ENCODE measurements at regions not wholly inside any gene's neighbourhood (a gene's known extent, or its start where the extent isn't known, plus 50 kb on each side); places are given as distances from the start of the nearest gene placed in this dataset.
"Not testable (repeated sequence)": the region's sequence is repeated elsewhere in the genome, so short reads cannot be mapped to it uniquely, and the experiment has no call there.

- DNase-seq (ENCODE audit: low spot score), result no peak
These were observed 736.8 kb upstream of the CA10 start for GRCh38 chr17:52895272-52895671.

DNA sequence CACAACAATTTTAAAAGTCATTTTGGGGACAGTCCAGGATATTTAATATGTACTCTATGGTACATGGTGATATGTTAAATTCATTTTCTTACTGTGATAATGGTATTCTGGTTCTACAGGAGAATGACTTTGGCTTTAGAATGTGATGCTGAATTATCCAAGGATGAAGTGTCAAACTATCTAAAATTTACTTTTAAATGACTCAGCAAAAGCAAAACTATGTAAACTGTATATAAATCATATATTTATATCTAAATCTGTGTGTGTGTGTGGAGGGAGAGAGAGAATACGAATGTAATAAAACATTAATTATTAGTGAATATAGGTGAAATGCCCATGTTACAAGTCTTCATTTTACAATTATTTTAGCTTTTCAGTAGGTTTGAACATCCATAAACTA lies 733.8 kb upstream of the CA10 start:
- DNase-seq (ENCODE audit: low spot score), result no peak

DNA sequence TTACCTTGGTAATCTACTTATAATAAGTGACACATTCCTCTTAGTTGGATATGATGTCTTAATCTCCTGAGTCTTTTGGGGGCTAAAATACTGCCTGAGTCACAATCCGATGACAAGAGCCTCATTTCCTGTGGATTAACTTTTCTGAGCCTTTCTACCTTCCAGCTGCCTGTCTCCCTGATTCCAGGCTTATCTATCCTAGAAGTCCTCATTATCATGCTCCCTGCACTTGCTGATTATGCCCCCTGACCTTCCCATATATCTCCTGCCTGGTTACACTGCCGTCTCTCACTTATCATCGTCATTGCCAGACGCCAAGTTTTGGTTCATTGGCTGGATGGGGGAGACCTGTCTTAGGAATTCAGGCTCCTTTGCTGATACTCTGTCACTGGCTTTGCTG lies 727.4 kb upstream of the CA10 start:
- no peak for DNase-seq (ENCODE audit: low spot score)

- DNase-seq (ENCODE audit: low spot score), result not testable (repeated sequence)
These were observed 725.5 kb upstream of the CA10 start for GRCh38 chr17:52883907-52884491.

GRCh38 chr17:52846767-52847166 lies 688.3 kb upstream of the CA10 start:
- not testable (repeated sequence) for DNase-seq (ENCODE audit: low spot score)

DNA sequence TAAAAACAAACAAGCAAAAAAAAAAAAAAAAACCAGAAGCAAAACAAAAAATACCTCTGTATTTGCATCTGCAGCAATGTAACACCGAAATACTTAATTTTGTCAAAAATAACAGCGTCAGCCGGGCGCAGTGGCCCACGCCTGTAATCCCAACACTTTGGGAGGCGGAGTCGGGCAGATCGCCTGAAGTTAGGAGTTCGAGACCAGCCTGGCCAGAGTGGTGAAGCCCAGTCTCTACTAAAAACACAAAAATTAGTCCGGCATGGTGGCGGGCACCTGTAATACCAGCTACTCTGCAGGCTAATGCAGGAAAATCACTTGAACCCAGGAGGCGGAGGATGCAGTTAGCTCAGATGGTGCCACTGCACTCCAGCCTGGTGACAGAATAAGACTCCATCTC lies 683.5 kb upstream of the CA10 start:
- DNase-seq (ENCODE audit: low spot score), result no peak

DNA sequence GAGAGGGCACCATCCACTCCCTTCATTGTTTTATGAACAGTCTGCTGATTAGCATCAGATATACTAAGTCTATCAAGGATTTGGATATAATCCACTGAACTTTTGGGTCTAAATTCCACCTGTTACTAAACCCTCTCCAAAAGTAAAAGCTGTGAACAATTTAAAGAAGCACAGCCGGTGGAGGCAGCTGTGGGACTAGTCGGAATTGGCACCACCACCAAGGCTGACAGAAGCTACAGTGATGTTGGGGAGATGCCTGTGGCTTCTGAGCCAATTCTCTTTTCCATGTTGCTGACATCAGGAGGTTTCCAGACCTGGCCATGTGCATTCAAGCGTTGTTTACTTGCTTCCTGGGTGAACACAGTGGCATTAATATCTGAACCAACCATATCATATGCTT lies 679.0 kb upstream of the CA10 start:
- DNase-seq (ENCODE audit: low spot score), result no peak

GRCh38 chr17:52831536-52831935 lies 673.0 kb upstream of the CA10 start:
- no peak for DNase-seq (ENCODE audit: low spot score)

- no peak for DNase-seq (ENCODE audit: low spot score)
These were observed 670.1 kb upstream of the CA10 start for GRCh38 chr17:52828621-52829020.

DNA sequence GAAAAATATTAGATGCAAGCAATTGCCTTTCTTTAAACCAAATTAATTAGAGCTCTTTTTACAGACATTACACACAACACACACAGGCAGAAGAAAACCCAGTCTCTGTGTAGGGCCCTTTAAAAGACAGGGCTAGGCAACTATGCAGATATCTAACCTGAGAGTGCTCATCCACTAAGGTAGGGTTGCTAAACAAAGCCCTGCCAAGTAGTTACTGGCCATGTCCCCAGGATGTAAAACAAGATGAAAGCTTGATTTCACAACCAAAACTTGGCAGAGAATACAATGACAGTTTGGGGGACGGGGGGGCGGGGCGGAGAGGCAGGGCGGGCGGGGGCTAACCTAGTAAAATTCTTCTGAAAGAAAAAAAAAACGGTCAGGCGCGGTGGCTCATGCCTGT lies 669.0 kb upstream of the CA10 start:
- no peak for DNase-seq (ENCODE audit: low spot score)

GRCh38 chr17:52824542-52824941 lies 666.0 kb upstream of the CA10 start:
- no peak for DNase-seq (ENCODE audit: low spot score)

GRCh38 chr17:52823155-52823554 lies 664.6 kb upstream of the CA10 start:
- DNase-seq (ENCODE audit: low spot score), result no peak

DNA sequence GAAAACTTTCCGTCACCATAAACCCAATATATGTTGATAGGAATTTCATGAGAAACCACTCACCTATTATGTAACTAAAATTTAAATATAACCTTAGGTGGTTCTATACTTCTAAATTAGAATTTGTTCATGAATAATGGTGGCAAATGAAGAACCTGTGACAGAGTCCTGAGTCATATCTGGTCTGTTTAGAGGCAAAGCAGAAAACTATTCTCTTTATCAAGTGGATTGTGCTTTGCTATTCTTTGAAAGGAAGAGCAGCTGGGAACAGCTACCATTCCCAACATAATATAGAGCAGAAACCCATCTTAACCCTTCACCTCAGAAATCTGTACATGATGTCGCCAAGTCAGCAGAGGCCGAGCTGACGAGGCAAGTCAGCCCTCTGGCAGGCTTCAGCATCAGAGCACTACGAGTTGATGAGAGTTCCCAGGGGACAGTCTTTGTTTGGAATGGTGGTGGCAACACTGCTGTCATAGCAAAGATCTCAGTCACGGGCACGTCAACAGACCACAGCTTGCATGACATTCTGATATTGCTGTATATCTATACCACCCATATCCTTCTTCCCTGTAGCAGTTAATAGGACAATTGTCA lies 631.9 kb upstream of the CA10 start:
- DNase-seq (ENCODE audit: low spot score), result no peak

GRCh38 chr17:52789829-52790228 lies 631.3 kb upstream of the CA10 start:
- no peak for DNase-seq (ENCODE audit: low spot score)

DNA sequence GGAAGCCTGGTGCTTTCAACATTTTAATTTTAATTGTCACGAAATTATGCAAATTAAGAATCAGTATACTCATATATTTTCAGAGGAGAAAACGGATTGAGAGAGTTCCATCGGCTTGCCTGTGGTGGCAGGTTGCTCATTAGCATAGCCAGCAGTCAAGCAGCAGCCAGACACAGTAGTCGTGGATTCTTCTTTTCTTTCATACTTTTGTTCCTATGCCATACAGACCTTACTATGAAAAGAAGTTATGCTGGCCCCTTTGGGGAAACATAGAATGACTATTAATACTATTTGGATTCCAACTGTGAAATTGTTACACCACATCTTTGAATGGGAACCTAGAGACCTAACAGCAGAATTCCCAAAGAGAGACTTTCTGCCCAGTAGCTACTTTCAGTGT lies 617.7 kb upstream of the CA10 start:
- no peak for DNase-seq (ENCODE audit: low spot score)

DNA sequence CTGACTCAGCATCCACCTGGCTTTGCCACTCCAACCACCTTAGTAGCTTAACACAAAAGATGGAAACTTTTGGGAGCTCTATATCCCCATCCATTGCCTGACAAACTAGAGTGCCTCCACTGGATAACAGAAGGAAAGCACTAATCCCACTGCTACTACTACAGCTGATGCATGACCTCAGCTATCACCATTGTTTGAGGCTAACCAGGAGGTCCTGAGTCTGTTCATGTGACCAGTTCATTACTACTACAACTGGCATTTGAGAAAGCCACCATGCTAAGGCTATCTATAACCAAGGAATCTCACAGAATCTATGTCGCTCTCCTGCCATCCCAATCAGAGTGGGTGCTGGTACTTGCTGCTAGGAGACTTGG lies 604.3 kb upstream of the CA10 start:
- DNase-seq (ENCODE audit: low spot score), result no peak

DNA sequence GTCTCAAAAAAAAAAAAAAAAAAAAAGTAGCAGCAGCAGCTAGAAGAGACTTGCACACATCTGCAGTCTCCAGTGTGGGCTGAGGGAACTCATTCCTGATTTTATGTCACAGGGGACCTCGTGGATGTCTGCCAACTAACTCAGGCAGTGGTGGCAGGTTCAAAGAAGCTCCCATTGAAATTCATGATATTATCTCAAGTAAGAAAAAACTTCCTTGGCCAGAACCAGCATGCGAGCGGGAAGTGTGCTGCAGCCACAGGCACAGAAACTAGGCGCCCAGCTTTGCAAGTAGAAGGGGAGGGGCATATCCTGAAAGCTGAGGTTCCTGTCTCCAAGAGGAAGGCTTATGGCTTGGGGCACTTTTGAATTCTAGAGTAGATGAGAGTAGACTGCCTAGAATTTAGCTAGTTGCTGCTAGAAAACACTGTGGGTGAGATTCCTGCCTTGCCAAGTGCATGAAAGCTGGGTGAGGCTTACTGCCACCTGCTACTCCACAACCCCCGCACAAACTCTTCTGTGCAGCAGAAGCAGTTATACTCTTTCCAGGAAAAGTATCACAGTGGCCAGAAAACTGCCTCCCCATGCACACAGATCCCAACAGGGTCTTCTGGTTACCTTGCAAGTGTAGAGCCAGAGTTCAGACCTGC lies 603.8 kb upstream of the CA10 start:
- no peak for DNase-seq (ENCODE audit: low spot score)

- no peak for DNase-seq (ENCODE audit: low spot score)
These were observed 601.4 kb upstream of the CA10 start for GRCh38 chr17:52759864-52760263.

GRCh38 chr17:52758481-52758880 lies 600.0 kb upstream of the CA10 start:
- no peak for DNase-seq (ENCODE audit: low spot score)

GRCh38 chr17:52756746-52757145 lies 598.2 kb upstream of the CA10 start:
- no peak for DNase-seq (ENCODE audit: low spot score)

DNA sequence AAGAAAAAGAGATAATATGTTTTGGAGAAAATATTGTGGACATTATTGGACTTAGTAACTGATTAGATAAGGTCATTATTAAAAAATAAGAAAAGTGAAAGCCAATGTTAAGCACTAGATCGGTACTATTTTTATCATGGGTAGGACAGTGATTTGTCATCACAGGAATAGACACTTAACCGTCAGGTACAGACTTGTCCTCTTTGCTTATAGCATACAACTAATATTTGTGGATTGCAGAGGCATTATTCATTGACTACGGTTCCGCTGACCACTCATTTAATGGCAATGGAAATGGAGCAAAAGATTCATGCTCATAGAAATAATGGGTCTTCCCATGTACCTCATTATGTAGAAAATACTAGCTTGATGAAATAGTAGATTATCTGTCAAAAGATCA lies 596.3 kb upstream of the CA10 start:
- no peak for DNase-seq (ENCODE audit: low spot score)

GRCh38 chr17:52751051-52751450 lies 592.5 kb upstream of the CA10 start:
- DNase-seq (ENCODE audit: low spot score), result no peak

DNA sequence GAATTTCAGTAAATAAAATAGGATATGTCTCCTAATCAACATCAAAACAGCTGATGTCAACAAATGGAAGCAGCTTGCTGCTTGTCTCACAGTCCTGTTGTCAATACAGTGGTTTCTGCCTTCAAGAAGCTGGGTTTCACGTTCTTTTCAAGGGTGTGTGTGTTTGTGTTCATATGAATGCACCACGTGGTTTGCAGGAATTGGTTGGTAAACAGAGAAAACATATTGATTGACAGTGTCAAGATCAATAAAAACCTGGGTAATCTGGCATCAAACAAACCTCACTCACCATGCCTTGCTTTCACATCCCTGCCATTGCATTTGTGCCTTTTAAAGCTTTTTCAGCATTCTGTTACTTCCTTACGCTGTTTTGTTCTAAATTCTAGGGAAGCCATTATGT lies 585.7 kb upstream of the CA10 start:
- no peak for DNase-seq (ENCODE audit: low spot score)

- DNase-seq (ENCODE audit: low spot score), result no peak
These were observed 581.5 kb upstream of the CA10 start for GRCh38 chr17:52740006-52740405.

All from cerebellar cortex (tissue), 1 donor.